SK-MEL-5 (cell line): ENCODE measurements at regions not wholly inside any gene's neighbourhood (a gene's known extent, or its start where the extent isn't known, plus 50 kb on each side); places are given as distances from the start of the nearest gene placed in this dataset.
"Not testable (repeated sequence)": the region's sequence is repeated elsewhere in the genome, so short reads cannot be mapped to it uniquely, and the experiment has no call there.

Experiments
- DNase-seq: peaks from one replicate; pipeline ENCODE4 v3.0.0-alpha.2; 2016; ENCODE audit warnings: low read depth, low spot score
- in situ Hi-C: cut with HindIII; loops from 2 replicates; pipeline ENCODE4 v1.10.0; 2016; ENCODE audit warnings: low sequenced_read_pairs, high pct_unique_total_duplicates, low pct_unique_long_range_greater_than_20kb

DNA sequence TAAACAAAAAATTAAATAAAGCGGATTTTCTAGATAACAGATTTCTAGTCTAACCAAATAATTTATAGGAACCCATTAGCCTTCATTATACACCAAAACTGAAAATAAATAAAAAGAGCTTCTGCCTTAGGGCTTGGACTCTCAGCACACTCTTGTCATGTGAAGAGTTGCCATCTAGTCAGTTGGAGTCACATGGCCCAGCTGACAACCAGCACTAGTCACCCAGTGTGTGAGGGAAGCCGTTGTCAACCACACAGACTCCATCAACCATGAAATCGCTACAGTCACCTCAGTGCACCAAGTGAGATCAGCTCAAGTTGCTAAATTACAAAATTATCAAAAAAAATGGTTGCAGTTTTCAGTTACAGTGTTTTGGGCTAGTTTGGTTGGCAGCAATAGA, 470.0 kb downstream of the GASK1B start:
- peak; percentile 56 for DNase-seq
- in situ Hi-C loops, result no loop called here

DNA sequence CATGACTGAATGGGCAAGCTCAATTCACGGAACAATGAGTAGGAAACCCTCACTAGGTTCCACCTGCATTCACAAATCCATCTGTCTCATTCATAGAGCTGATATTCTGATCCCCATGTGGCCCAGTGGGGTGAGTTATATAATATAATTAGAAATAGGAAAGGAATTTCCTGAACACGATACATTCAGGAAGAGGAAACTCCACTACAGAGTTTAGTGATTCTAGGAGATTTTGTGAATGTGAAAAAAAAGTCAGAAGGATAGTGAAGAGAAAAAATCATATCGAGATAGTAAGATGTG, 471.2 kb downstream of the GASK1B start:
- no peak for DNase-seq
- in situ Hi-C loops, result no loop called here

DNA sequence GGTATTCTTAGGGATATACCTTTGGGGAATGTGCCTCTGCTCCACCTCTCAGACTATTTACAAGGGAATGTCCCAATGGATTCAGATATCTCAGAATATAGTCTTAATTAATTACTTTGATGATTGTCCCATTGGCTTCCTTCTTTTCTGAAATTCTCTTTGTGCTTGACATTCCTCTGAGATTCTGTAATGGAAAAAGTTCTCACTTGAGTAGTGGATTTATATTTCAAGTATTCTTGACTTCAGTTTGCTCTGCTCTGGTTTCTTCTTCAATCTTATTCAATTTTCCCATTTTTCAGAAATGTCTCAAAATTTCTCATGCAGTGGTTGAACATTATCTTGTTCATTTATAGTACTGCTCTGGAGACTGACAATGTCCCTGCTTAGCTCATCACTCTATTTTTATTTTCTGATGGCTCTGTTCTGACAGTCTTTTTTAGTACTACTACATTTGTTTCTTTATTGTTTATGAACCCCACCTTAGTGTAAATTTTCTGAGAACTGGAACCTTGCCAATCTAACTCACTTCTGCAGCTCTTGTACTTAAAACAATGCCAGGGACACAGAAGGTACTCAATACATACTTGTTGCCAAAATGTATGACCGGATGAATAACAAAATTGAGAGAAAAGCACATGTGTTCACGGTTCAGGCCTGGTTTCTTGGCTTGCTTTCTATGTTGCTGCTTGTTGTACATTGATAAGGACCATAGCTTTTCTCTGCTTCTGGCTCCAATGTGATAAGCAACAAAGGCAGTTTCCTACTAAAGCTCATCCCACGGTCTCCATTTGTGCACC, 471.7 kb downstream of the GASK1B start:
- DNase-seq, result no peak
- in situ Hi-C loops, result no loop called here

DNA sequence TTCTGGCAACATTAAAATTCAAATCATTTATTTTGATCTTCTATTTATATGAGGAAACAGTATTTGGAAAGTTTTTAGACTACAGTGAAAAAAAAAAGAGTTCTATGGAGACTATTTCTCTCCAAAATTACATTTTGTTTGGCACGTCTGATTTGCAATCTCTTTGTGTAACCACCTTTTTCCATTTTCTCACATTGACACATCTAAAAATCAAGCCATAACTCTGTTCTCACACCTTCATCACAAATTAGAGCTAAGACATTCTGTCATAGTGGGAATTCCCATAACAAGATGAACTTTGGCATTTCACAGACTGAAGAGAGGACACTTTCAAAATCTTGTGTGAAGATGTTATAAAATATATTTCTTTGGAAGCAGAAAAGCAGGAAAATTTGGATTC, 468.9 kb downstream of the GRIA2 start:
- in situ Hi-C loops, result no loop called here
- no peak for DNase-seq

DNA sequence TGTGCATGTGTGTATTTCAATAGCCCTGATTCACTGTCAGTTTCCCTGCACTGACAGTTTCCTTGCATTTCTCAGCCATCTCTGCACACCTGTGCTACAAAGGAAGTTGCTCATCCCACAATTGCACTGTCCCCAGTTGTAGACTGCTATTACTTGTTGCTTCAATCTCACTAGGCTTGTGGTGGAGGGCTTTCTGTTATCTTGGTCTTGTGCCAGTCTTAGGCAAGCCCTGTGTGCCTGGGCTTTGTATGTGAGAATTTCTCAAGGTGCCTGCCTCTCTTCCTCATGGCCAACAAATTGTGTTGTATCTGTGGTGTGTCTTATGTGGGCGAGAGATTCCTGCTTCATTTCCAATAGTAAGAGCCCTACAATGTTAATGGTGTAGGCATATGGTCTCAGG, 467.4 kb downstream of the GRIA2 start:
- DNase-seq, result no peak
- in situ Hi-C loops, result no loop called here

DNA sequence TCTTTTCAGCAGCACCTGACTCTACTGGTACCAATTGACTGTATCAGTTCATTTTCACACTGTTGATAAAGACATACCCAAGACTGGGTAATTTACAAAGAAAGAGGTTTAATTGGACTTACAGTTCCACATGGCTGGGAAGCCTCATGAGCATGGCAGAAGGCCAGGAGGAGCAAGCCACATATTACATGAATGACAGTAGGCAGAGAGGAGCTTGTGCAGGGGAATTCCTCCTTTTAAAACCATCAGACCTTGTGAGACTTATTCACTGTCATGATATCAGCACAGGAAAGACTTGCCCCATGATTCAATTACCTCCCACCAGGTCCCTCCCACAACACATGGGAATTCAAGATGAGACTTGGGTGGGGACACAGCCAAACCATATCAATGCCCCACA, 458.8 kb downstream of the GRIA2 start:
- in situ Hi-C loops, DNase-seq: not testable (repeated sequence)

DNA sequence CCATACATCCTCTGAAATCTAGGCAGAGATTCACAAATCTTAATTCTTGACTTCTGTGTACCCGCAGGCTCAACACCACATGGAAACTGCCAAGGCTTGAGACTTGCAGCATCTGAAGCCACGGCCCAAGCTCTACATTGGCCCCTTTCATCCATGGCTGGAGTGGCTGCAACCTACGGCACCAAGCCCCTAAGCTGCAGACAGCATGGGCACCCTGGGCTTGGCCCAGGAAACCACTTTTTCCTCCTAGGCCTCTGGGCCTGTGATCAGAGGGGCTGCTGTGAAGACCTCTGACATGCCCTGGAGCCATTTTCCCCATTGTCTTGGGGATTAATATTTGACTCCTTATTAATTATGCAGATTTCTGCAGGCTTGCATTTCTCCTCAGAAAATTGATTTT, 457.9 kb downstream of the GRIA2 start:
- in situ Hi-C loops, result no loop called here
- DNase-seq, result no peak

DNA sequence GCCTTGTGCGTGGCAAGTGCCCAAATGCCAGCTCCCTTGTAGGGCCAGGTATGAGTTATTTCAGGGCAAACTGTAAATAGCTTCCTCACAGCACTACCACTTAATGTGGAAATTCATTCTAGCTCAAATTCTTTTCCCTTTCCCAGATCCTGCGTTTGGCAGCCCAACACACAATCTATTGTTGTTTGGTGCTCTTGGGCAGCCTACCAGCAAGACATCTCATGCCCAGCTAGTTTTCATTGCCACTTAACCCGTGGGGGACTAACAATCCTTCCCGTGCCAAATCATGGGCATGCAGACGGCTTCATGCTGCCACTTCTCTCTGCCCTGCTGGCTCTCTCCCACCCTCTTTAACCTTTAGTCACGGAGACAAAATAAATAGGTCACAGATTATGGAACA, 454.2 kb downstream of the GRIA2 start:
- in situ Hi-C loops, result no loop called here

DNA sequence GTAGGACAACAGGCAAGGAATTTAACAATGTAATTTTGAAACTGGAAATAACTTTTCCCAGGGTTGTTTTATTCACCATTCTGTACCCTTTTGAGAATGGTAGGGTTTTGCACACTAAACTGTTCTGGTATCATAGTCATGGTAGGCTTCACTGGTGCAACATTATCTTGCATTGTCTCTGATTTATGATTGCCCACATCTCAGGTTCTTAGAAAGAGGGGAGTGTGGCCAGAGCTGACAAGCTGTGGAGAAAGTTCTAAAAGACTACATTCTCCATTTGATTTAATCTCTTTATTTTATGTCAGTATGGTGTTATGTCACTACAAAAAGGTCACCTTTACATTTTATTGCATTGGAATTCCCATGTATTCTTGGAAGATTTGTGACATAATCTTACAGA, 447.3 kb downstream of the GRIA2 start:
- DNase-seq, result no peak
- in situ Hi-C loops, result no loop called here

More for the DNA sequence above, 454.2 kb downstream of the GRIA2 start:
- DNase-seq, result peak; percentile 61

DNA sequence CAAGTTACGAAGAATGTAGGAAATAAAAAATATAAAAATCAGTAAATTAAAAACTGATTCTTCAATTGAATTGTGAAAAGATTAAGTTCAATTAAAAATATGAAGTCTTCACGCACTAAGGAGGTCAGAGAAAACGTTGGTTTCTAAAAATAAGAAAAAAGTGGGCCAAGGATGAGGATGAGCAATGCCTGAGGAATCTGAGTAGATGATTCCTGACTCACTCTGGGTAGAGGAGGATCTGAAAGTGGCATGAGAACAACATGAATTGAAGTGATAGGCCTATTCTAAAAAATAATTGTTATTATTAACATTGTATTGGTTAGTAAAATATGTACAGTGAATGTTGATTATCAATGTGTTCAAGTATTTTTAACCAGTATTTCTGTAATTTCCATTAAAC, 444.2 kb downstream of the GRIA2 start:
- in situ Hi-C loops, result no loop called here
- no peak for DNase-seq

DNA sequence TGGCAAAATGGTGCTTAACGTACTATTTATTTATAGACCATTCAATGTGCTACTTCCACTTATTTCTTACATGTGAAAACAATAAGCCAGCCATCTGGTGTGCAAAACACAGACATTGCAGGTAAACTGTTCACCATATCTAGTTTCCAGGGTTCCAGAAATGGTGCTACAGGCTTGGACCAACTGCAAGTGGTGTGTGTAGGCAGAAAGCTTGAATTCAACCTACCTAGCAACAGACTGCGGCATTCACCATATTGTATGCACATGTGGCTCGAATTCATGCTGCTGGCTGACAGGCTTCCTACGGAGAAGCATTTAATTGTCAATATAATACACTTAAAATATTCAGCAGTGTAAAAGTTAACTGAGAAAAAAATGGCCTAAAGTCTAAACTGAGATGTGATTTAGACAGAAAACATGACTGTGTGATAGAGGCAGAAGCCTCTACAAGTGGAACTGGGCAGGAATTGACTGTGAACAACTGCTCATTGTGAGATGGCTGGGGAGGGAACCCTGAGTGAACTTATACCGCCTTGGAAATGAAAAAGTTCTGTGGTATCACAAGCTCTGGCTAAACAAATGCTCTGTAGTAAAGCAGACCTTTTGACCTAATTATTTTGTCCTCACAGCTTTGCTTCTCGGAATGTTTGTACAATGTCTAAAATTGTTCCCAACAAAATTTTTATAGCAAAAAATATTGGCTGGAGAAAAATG, 434.7 kb downstream of the GRIA2 start:
- in situ Hi-C loops, result no loop called here
- DNase-seq, result peak; percentile 77

DNA sequence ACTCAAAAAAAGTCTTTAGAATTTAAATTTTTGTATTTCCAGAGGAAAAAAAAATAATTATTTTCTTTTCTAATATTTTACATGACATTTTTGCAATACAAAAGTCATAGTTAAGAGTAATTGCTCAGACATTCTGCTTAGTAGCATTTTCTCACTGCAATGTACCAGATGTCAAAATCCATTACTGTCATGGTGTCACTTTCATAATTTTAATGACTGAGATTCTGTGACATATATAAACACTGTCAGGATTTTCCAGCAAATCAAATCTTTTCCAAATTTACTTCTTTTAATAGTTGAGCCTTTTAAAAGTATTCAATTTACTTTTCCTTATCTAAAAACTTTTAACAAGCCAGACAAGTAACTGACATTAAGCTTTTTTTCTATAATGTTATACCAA, 422.7 kb downstream of the GRIA2 start:
- no peak for DNase-seq
- in situ Hi-C loops, result no loop called here

DNA sequence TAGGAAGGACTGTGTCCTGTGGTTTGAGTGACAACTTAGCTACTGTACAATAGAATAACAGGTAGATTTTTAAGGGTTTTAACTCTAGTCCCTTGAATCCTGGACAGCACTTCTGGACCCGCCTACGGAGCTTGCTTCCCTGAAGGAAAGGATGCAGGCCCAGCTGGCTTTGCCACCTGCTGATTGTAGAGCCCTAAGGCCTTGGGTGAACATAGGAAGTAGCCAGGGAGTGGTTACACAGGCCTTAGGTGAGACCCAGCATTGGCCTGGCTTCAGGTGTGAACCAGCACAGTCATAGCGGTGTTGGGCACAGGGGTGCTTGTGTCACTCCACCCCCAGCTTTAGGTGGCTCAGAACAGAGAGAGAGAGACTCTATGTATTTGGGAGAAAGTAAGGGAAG, 413.5 kb downstream of the GRIA2 start:
- in situ Hi-C loops, result no loop called here
- no peak for DNase-seq

DNA sequence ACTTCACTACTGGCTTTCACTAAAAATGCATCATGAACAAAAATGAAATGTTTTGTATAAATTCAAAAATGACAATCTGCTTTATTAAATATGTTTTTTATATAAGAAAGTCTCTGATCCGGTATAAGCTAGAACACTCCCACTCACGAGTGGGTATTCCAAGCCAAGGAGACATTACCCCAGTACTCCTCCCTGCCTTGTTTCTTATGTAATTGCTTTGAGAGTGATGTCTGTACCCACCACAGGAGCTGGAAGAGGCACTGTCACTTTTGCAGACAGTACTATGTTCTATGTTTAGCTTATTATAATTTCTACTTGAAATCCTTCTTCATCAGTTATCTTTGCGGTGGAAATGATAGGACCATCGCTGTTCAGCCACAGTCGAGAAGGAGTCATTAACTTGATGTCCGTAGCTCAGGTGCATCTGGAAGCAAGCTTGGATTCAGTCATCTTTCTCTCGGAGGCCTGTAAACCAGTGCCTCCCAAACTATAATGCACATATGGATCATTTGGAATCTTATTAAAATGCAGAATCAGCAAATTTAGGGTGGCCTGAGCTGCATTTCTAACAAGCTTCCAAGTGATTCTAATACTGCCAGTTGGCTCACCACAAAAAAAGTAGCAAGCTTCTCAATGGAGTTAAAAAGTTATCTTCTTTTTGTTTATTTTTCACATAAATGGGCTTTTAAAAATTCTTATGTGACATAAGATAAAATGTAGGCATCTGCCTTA, 396.4 kb downstream of the GRIA2 start:
- DNase-seq, result no peak
- in situ Hi-C loops, result no loop called here

DNA sequence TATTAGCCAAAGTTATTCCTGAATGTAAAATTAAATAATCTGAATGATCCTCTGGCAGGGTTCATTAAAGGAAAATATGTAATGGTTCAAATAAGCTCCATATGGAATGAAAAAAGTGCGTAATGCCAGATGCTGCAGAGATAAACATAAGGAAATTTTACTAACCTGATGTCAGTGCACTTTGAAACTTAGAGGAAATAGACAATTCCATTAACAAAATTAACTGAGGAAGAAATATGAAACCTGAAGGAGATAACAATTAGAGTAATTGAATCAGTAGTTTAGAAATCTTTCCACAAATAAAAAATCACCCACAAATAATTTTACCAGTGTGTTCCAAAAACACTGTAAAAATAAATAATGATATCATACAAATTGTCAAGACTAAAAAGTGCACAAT, 387.5 kb downstream of the GRIA2 start:
- in situ Hi-C loops, result no loop called here
- DNase-seq, result no peak

DNA sequence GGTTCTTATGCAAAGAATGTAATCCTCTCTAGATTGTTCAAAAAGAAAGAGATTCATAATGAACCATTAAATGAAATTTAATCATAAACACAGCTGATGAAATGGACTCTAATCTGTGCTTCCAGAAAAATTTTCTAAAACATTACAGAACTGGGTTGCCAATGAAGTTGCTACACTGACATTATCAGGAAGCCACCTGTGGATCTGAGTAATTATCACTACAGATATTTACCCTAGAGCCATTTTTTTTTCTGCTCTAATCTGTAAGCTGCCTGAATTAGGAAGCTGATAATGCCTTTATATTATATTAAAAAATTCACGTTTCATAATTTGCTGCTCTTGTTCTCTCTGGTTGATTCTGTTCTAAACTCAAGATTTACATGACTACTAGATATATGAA, 380.1 kb downstream of the GRIA2 start:
- DNase-seq, result no peak
- in situ Hi-C loops, result no loop called here

DNA sequence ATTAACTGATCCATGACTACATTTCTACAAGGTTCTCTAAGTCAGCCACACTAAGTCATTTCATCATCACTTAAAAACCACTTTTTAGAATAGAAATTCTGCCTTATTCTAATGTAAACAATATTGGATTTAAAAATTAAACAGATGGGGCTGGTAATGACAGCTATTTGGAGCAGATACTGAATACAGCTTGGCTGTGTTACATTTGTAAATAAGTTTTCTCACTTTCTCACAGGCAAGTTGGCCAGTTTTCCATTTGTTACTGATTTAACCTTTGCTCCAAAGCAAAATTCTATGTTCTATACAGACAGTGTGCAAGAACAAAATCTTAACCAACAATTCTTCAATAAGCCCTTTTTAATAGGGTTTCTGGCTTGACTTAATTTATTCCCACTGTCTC, 370.7 kb downstream of the GRIA2 start:
- in situ Hi-C loops, result no loop called here
- DNase-seq, result no peak

DNA sequence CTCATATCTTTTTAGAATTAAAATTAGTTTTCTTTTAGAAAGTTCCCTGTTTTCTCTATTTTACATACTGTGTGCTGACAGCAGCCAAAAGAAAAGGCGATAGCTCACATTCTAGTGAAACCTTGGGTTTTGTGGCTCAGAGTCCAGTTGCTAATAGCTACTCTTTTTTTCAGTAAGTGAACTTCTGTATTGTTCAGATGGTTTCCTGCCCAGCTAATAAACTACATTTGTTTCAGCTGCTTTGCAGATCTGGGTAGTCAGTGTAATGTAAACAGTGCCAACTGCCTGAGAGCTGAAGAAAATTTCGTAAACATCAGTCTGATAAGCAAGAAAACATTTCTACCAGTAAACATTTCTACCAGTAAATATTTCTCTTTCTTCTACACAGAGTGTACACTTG, 370.2 kb downstream of the GRIA2 start:
- no peak for DNase-seq
- in situ Hi-C loops, result no loop called here
